ENCODE measurements at regions not wholly inside any gene's neighbourhood (a gene's known extent, or its start where the extent isn't known, plus 50 kb on each side); places are given as distances from the start of the nearest gene placed in this dataset.

- DNase-seq: no peak
Measured at GRCh38 chr6:40312213-40313015, 274.8 kb downstream of the LRFN2 start.

DNA sequence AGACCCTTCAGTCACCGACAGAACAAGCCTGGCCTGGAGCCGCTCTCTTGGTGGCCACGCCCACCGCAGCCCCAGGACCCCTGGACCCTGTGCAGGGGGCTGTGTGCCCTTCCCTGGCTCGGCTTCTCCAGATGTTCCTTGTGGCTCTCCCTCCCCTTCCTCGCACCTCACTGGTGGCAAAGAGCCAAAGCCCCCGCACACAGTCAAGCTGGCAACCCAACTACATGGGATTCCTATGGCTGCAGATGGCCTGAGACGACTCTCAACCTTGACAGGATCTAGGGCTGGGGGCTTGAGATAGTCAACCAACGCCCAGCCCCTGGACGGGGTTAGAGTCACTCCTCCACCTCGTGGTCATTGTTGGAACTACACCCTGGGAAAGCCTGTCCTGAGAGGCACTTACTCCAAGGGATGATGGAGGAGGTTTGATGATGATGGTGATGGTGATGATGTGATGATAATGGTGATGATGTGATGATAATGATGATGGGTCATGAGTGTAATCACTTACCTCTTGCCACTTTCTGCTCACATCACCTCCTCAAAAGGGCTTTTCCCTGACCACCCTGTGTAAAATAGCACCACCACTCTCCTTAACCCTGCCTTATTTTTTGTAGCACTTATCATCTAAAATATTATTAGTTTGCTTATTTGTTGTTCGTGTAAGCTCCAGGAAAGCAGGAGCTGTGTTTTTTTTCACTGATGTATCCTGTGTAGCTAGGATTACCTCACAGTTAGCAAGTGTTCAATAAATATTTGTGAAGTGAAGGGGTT, 278.4 kb downstream of the LRFN2 start:
- peak; percentile 36 for DNase-seq

DNA sequence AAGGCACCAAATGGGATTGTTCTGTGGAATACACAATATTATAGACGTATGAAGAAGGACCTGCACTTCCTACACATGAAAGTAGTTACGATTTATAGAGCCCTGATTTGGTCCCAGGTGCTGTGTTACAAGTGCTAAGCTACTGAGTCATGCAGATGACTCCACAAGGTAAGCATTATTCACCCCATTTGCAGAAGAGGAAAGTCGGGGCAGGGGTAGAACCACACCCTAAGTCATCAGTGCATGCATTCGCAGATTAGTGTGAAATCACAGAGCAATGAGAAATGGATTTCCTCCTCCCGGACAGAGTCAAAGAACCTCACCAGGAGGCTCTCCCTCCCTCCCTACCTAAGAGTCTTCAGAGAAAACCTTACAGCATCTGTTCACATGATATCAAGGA, 279.5 kb downstream of the LRFN2 start:
- no peak for DNase-seq

DNA sequence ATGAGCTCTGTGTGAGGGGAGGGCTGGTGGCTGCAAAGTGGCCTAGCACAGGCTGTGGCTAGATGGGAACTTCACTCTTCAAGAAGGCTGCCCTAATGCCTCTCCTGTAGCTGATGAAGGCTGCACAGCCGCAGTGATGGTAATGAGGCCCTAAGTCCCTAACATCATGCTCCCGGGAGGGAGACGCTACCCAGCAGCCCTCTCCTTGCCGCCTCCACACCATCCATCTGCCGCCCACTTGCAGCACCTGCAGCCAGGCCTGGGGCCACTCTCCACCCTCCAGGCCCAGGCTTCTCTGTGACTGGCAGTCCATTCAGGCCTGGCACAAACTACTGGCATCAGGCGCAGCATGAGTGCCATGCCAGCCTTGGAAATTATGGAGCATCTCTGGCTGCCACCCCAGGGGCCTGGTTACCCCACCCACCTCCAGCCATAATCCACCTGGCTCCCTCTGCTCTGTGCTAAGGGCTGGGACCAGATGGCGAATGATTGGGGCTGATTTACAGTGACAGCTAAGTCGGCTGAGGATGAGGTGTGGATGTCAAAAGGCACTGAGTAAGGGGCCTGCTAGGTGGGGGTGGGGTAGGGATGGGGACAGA, 284.2 kb downstream of the LRFN2 start:
- DNase-seq: no peak

DNA sequence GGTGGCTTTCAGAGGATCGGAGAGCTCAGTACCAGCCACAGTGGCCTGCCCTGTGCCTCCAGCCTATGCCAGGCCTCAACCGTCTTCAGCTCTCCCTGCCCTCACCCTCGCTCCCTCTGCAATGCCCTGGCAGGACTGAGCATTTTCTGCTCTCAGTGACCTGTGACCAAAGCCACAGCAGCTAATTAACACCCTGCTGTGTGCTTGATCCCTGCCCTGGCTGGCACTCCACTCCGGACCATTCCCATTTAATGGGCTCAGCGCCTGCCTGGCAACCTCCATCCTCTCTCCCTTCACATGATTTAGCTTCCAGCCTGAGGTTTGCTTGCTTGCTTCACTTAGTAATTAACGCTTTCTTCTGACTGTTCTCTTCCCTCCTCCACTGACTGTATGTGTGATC, 287.5 kb downstream of the LRFN2 start:
- DNase-seq: no peak

- DNase-seq: no peak
Measured at GRCh38 chr6:40298207-40298606, 289.0 kb downstream of the LRFN2 start.

DNA sequence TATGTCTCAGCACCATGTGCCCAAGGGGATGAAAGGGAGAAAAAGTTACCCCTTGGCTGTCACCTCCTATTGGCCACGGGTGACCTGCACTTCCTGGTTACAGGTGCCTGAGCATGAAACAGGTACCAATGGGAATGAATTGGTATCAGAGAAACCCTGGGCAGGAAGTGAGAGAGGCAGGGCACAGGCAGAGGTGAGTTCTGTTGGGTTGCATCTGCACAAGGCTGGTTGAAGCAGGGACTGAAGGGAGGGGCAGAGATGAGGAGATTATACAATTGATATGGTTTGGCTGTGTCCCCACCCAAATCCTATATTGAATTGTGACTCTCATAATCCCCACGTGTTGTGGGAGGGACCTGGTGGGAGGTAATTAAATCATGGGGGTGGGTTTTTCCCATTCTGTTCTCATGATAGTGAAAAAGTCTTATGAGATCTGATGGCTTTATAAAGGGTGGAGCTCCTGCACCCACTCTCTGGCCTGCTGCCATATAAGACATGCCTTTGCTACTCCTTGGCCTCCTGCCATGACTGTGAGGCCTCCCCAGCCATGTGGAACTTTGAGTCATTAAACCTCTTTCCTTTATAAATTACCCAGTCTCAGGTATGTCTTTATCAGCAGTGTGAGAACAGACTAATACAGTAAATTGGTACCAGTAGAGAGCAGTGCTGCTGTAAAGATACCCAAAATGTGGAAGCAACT, 291.8 kb downstream of the LRFN2 start:
- DNase-seq: no peak

DNA sequence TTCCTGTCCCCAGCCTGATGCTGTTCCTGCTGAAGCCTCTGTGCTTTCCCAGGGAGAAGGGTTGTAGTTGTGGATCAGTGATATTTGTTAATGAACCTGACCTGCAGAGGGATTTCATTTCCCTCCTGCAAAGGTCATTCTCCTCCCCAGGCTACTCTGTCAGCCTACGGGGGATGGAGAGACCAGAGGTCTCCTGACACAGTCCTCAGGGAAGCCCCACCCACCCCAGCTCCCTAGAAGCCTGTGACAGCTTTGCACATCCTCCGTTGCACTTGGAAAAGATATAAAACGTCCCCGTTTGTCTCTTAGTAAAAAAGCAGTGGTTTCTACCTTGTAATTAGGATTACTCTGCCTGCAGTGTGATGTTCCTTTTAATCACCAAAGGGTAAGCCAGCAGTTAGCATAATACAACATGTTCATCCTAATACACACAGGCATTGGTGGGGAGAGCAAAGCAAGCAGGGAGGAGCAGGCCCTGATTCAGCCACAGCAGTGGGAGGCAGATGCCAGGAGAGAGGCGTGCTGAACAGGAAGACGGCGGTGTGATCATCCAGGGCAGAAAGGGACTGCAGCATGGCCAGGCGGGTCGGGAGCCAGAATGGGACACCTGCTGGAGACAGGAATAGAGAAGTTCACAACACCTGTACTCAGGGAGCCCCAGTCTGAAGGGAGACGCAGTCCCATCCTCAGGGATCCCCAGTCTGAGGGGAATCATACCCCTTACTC, 293.5 kb downstream of the LRFN2 start:
- DNase-seq: no peak

GRCh38 chr6:40293060-40293459, 294.1 kb downstream of the LRFN2 start:
- DNase-seq: no peak

- no peak for DNase-seq
Measured at GRCh38 chr6:40290816-40291215, 296.3 kb downstream of the LRFN2 start.

GRCh38 chr6:40288919-40289318, 298.2 kb downstream of the LRFN2 start:
- DNase-seq: no peak

- no peak for DNase-seq
Measured at GRCh38 chr6:40287296-40287850, 299.8 kb downstream of the LRFN2 start.

GRCh38 chr6:40286721-40287120, 300.4 kb downstream of the LRFN2 start:
- no peak for DNase-seq

GRCh38 chr6:40285996-40286395, 301.2 kb downstream of the LRFN2 start:
- no peak for DNase-seq

GRCh38 chr6:40285535-40285934, 301.6 kb downstream of the LRFN2 start:
- no peak for DNase-seq

- DNase-seq: no peak
Measured at GRCh38 chr6:40282986-40283385, 304.2 kb downstream of the LRFN2 start.

DNA sequence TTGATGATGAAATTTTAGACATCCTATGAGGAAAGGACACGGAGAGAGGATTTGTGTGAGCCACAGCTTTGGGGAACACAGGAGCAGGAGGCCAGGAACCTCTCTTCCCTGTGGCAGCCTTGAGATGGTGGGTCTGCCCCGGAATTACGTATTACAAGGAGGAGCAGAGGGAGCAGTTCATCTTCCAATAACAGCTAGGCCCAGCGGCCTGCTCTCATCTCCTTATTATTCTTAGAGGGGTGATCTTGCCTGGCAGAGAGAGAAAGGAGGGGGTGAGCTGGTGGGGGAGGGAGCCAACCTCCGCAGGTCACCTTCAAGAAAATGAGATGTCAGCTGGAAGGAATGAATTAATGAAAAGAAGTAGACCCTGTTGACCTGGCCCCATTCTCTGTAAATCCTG, 305.8 kb downstream of the LRFN2 start:
- no peak for DNase-seq

DNA sequence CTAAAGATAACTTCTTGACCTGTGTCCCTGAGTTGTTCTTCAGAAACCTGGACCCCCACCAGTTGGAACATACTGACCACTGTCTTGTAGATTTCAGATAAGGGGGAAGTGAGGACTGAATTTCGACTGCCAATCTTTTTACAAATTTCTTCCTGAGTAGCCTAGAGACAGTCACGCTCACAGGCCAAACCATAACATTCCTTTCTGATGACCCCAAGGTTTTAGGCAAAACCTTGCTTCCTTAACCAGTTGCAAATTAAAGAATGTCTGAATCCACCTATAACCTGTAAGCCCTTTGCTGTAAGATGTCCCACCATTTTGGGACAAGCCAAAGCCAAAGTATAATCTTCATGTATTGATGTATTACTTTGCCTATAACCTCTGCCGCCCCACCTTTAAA, 306.9 kb downstream of the LRFN2 start:
- no peak for DNase-seq

- DNase-seq: no peak
Measured at GRCh38 chr6:40276141-40276540, 311.0 kb downstream of the LRFN2 start.

DNA sequence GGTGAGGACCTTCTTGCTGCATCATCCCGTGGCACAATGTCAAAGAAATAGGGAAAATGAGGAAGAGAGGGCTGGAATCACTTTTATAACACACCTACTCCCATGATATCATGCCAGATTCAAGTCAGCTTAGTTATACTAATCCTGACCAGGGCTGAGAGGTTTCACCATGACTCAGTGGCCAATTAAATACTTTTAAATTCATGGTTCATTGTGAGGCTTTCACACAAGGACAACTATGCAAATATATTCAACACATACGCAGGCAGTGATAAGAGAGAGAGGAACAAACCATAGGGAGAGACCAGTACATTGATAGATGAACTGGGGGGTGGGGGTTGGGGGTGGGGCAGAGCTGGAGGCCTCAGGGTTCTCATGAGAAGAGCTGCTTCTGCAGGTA, 313.1 kb downstream of the LRFN2 start:
- DNase-seq: no peak

DNA sequence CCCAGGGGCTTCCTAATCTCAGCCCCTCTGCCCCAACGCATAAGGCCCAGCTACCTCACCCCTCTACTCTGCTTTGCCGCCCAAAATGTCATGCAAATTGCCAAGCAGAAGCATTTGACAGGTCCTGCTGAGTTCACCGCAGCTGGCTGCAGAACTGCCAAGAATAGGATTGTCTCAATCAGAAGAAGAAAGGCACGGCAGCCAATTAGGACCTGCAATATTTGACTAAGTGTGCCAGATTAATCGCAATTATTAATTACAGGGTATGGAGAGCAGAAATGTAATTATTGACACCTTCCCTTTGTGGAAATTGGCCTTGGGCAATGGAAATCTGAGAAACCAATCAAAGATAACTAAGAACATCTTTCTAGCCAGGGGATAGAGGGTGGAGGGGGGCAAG, 318.6 kb downstream of the LRFN2 start:
- no peak for DNase-seq

GRCh38 chr6:40268166-40268565, 319.0 kb downstream of the LRFN2 start:
- DNase-seq: no peak

Measured in NK-92 treated with Interleukin-12 subunit alpha and Interleukin-12 subunit beta, amount 100 ng/mL, for 24 hours (cell line).